ENCODE measurements at regions not wholly inside any gene's neighbourhood (a gene's known extent, or its start where the extent isn't known, plus 50 kb on each side); places are given as distances from the start of the nearest gene placed in this dataset.

GRCh38 chr6:87806635-87807034 is 104.6 kb upstream of the AKIRIN2 start:
- H3K27ac ChIP-seq (ENCODE audit: low read depth, low read length, severe bottlenecking): no peak overlapping the region
- H3K4me3 ChIP-seq (ENCODE audit: extremely low read depth, insufficient read depth, low read length, poor library complexity, severe bottlenecking): no peak overlapping the region
- no CpG with 5 or more reads among the region's 4 CpGs for WGBS, 2 experiments (ENCODE audit: insufficient coverage in 2 of 2)
- no peaks in the 10 kb centered on the region for H3K36me3 ChIP-seq (ENCODE audit: control insufficient read depth, insufficient read depth, low read length)
- H3K9me3 ChIP-seq (ENCODE audit: control insufficient read depth, low read length): no peaks in the 10 kb centered on the region
- H3K4me1 ChIP-seq (ENCODE audit: control insufficient read depth, insufficient read depth, low read length, poor library complexity, severe bottlenecking): no peaks in the 10 kb centered on the region

- Histone ChIP-seq H3K4me3 (ENCODE audit: extremely low read depth, insufficient read depth, low read length, poor library complexity, severe bottlenecking) (no peak overlapping the region), H3K9me3 (ENCODE audit: control insufficient read depth, low read length) (no peaks in the 10 kb centered on the region), H3K27ac (ENCODE audit: low read depth, low read length, severe bottlenecking) (no peak overlapping the region), H3K36me3 (ENCODE audit: control insufficient read depth, insufficient read depth, low read length) (no peaks in the 10 kb centered on the region), H3K4me1 (ENCODE audit: control insufficient read depth, insufficient read depth, low read length, poor library complexity, severe bottlenecking) (no peaks in the 10 kb centered on the region)
- 86 to 94% methylated on average over 1 of the region's 1 CpG for WGBS, 2 experiments (ENCODE audit: insufficient coverage in 2 of 2)
Measured at GRCh38 chr6:87806099-87806498, 104.1 kb upstream of the AKIRIN2 start.

DNA sequence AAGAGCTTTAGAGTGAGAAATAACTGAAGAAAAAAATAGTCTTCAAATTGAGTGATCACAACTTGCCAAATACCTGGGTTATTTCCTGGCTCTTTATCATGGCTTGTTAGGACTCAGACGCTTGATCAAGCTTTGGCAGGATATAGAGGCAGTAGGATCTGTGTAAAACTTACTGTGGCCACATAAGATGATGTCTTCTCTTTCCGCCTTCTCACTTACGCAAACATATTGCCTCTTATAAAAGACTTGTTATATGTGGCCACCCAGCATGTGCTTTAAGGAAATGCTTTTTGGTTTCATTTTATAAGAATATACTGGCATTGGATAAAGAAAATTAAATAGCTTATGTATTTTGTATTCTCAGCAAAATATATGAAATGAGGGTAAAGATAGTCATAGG is 101.8 kb upstream of the AKIRIN2 start:
- H3K9me3 ChIP-seq (ENCODE audit: control insufficient read depth, low read length): no peaks in the 10 kb centered on the region
- 88% methylated on average over 1 of the region's 3 CpGs; no CpG with 5 or more reads in 1 of the 2 experiments for WGBS, 2 experiments (ENCODE audit: insufficient coverage in 2 of 2)
- H3K4me1 ChIP-seq (ENCODE audit: control insufficient read depth, insufficient read depth, low read length, poor library complexity, severe bottlenecking): no peaks in the 10 kb centered on the region
- no peaks in the 10 kb centered on the region for H3K36me3 ChIP-seq (ENCODE audit: control insufficient read depth, insufficient read depth, low read length)
- no peak overlapping the region for H3K27ac ChIP-seq (ENCODE audit: low read depth, low read length, severe bottlenecking)
- no peak overlapping the region for H3K4me3 ChIP-seq (ENCODE audit: extremely low read depth, insufficient read depth, low read length, poor library complexity, severe bottlenecking)

DNA sequence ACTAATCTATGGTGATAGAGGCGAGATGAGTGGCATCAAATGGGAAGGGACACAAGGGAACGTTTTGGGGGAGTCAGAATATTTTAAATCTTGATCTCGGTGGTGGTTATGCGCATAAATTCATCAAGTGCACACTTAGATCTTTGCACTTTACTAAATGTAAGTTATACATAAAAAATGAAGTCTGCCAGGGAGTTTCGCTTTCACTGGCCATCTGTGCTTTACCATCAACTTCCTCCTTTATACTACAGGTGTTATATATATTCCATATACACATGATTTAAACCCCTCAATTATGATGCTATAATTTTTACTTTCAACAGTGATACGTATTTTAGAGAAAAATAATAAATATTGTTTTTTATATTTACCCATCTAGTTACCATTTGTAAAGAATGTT is 97.6 kb upstream of the AKIRIN2 start:
- Histone ChIP-seq H3K4me3 (ENCODE audit: extremely low read depth, insufficient read depth, low read length, poor library complexity, severe bottlenecking) (no peak overlapping the region), H3K9me3 (ENCODE audit: control insufficient read depth, low read length) (no peaks in the 10 kb centered on the region), H3K4me1 (ENCODE audit: control insufficient read depth, insufficient read depth, low read length, poor library complexity, severe bottlenecking) (no peaks in the 10 kb centered on the region), H3K27ac (ENCODE audit: low read depth, low read length, severe bottlenecking) (no peak overlapping the region), H3K36me3 (ENCODE audit: control insufficient read depth, insufficient read depth, low read length) (no peaks in the 10 kb centered on the region)
- WGBS, 2 experiments (ENCODE audit: insufficient coverage in 2 of 2): 100% methylated on average over 1 of the region's 6 CpGs

DNA sequence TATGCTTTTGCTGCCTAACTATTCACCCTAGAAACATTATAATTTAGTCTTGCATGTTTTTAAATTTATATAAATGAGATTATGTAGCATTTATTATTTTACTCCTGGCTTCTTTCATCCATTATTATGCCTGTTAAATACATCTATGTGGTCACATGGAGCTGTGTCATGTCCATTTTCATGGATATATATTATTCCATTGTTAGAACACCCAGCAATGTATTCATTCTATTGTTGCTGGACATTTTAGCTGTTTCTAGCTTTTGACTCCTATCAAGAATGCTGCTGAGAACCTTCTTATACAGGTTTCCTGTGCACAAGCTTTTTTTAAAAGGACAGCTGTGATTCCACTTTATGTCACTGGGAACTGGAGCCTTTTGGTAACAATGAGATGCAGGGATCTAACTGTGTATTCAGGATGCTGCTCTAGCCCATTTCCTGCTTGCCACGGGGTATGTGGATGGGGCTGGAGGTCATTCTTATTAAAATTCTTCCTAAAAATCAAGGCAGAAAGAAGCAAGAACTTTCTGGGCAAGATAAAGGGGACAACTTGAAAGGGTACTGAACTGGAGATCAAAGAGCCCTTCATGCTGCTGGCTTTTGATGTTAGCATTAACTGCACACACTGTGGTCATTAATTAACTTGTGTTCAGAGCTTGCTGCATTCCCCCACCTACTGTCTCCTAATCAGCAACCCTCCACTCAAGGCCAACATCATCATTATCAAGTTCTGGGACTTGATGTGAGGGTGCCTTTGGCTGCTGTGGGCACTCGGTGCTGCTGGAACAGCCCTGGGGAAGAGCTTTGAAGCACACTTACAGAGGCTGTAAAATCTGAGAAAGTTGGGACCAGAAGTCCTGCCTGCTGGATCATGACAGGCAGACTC is 96.6 kb upstream of the AKIRIN2 start:
- WGBS, 2 experiments (ENCODE audit: insufficient coverage in 2 of 2): 78 to 80% methylated on average over 1 of the region's 2 CpGs
- Histone ChIP-seq H3K36me3 (ENCODE audit: control insufficient read depth, insufficient read depth, low read length) (no peaks in the 10 kb centered on the region), H3K27ac (ENCODE audit: low read depth, low read length, severe bottlenecking) (no peak overlapping the region), H3K4me3 (ENCODE audit: extremely low read depth, insufficient read depth, low read length, poor library complexity, severe bottlenecking) (no peak overlapping the region), H3K4me1 (ENCODE audit: control insufficient read depth, insufficient read depth, low read length, poor library complexity, severe bottlenecking) (no peaks in the 10 kb centered on the region), H3K9me3 (ENCODE audit: control insufficient read depth, low read length) (no peaks in the 10 kb centered on the region)

DNA sequence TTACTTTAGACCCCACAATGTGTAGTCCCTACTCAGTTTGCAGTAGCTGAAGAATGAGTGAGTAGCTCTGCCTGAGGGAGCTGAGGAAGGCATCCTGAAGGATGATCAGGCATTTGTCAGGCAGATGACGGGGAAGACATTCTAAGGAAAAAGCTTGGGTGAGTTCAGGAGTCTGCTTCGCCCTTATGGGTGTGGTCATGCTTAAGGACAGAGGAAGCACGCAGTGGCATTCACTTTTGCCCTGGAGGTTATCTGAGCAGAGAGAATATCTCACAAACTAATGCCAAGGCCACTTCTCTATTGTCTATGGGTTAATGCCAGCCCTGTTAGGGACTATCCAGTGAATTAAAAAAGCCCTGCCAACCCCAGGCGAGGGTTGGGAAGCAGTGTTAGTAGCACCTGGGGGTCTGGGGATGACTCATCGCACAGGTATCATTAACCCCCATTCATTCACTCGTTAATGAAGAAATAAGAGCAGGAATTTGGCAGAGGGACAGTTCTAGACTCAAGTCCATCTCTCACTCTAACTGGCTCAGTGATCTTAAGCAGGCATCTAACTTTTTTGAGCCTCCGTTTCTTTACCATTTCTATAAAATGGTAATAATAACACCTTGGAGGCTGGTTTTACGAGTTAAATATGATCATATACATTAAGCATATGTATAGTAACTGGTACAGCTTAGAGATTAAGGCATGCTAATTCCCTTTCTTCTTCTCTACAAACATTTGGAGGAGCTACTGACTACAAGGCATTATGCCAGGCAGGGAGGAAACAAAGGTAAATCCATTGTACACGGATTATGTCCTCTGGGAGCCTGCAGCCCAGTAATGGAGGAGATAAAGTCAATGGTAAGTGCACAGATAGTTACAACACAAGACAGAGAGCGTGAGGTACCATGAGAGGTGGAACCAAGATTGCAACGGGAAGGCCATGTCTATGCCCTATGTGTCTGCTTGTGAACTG is 93.2 kb upstream of the AKIRIN2 start:
- 77 to 90% methylated on average over 5 to 7 of the region's 11 CpGs for WGBS, 2 experiments (ENCODE audit: insufficient coverage in 2 of 2)
- H3K4me1 ChIP-seq (ENCODE audit: control insufficient read depth, insufficient read depth, low read length, poor library complexity, severe bottlenecking): no peaks in the 10 kb centered on the region
- no peak overlapping the region for H3K27ac ChIP-seq (ENCODE audit: low read depth, low read length, severe bottlenecking)
- no peak overlapping the region for H3K4me3 ChIP-seq (ENCODE audit: extremely low read depth, insufficient read depth, low read length, poor library complexity, severe bottlenecking)
- no peaks in the 10 kb centered on the region for H3K9me3 ChIP-seq (ENCODE audit: control insufficient read depth, low read length)
- no peaks in the 10 kb centered on the region for H3K36me3 ChIP-seq (ENCODE audit: control insufficient read depth, insufficient read depth, low read length)

- Histone ChIP-seq H3K36me3 (ENCODE audit: control insufficient read depth, insufficient read depth, low read length) (no peaks in the 10 kb centered on the region), H3K9me3 (ENCODE audit: control insufficient read depth, low read length) (no peaks in the 10 kb centered on the region), H3K27ac (ENCODE audit: low read depth, low read length, severe bottlenecking) (no peak overlapping the region), H3K4me1 (ENCODE audit: control insufficient read depth, insufficient read depth, low read length, poor library complexity, severe bottlenecking) (peaks cover 3% of the 10 kb centered on the region), H3K4me3 (ENCODE audit: extremely low read depth, insufficient read depth, low read length, poor library complexity, severe bottlenecking) (no peak overlapping the region)
- WGBS, 2 experiments (ENCODE audit: insufficient coverage in 2 of 2): 100% methylated on average over 1 of the region's 2 CpGs
Measured at GRCh38 chr6:87793315-87793714, 91.3 kb upstream of the AKIRIN2 start.

GRCh38 chr6:87791982-87792381 is 89.9 kb upstream of the AKIRIN2 start:
- H3K4me3 ChIP-seq (ENCODE audit: extremely low read depth, insufficient read depth, low read length, poor library complexity, severe bottlenecking): no peak overlapping the region
- 97% methylated on average over 4 to 6 of the region's 7 CpGs for WGBS, 2 experiments (ENCODE audit: insufficient coverage in 2 of 2)
- H3K4me1 ChIP-seq (ENCODE audit: control insufficient read depth, insufficient read depth, low read length, poor library complexity, severe bottlenecking): peaks cover 3% of the 10 kb centered on the region
- no peaks in the 10 kb centered on the region for H3K36me3 ChIP-seq (ENCODE audit: control insufficient read depth, insufficient read depth, low read length)
- H3K9me3 ChIP-seq (ENCODE audit: control insufficient read depth, low read length): no peaks in the 10 kb centered on the region
- H3K27ac ChIP-seq (ENCODE audit: low read depth, low read length, severe bottlenecking): no peak overlapping the region

GRCh38 chr6:87791485-87791884 is 89.5 kb upstream of the AKIRIN2 start:
- Histone ChIP-seq H3K4me1 (ENCODE audit: control insufficient read depth, insufficient read depth, low read length, poor library complexity, severe bottlenecking) (peaks cover 3% of the 10 kb centered on the region), H3K4me3 (ENCODE audit: extremely low read depth, insufficient read depth, low read length, poor library complexity, severe bottlenecking) (no peak overlapping the region), H3K9me3 (ENCODE audit: control insufficient read depth, low read length) (no peaks in the 10 kb centered on the region), H3K36me3 (ENCODE audit: control insufficient read depth, insufficient read depth, low read length) (no peaks in the 10 kb centered on the region), H3K27ac (ENCODE audit: low read depth, low read length, severe bottlenecking) (no peak overlapping the region)
- 79 to 92% methylated on average over 3 to 5 of the region's 6 CpGs for WGBS, 2 experiments (ENCODE audit: insufficient coverage in 2 of 2)

DNA sequence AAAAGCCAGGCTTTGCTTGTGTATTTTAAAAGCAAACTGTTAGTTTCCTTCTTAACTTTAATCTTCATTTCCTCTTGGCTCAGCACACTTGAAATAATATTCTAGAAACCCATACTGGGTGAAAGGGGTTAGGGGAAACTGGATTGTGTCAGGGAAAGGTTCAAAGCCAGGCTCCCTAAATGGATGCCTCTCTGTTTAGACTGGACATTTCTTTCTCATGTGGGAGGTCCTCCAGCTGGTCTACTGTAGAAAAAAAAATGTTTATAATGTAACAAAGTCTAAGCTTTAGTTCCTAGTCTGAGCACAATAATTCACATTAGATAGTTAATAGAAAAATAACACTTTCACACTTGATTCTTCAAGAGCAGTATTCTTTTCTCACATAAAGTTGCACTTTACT is 89.0 kb upstream of the AKIRIN2 start:
- no peak overlapping the region for H3K4me3 ChIP-seq (ENCODE audit: extremely low read depth, insufficient read depth, low read length, poor library complexity, severe bottlenecking)
- H3K36me3 ChIP-seq (ENCODE audit: control insufficient read depth, insufficient read depth, low read length): no peaks in the 10 kb centered on the region
- H3K27ac ChIP-seq (ENCODE audit: low read depth, low read length, severe bottlenecking): no peak overlapping the region
- H3K4me1 ChIP-seq (ENCODE audit: control insufficient read depth, insufficient read depth, low read length, poor library complexity, severe bottlenecking): peaks cover 3% of the 10 kb centered on the region
- H3K9me3 ChIP-seq (ENCODE audit: control insufficient read depth, low read length): no peaks in the 10 kb centered on the region

All from mesodermal cell (in vitro differentiated cells).